WI38 (cell line): ENCODE measurements at regions not wholly inside any gene's neighbourhood (a gene's known extent, or its start where the extent isn't known, plus 50 kb on each side); places are given as distances from the start of the nearest gene placed in this dataset.
A peak's percentile ranks its signal among the peaks of the same experiment; 100 is the strongest.

ENCODE experiments used
- H3K4me3 ChIP-seq: 2 replicates; pipeline ENCODE4 v1.5.1; 2011; ENCODE audit warnings: low read depth, mild to moderate bottlenecking, control low read depth, low read length
- TF ChIP-seq, protein P1 (sequence below): IDR thresholded peaks from 2 replicates; pipeline ENCODE4 v1.5.1; 2012; ENCODE audit warnings: low read depth, mild to moderate bottlenecking, control low read depth, low read length

DNA sequence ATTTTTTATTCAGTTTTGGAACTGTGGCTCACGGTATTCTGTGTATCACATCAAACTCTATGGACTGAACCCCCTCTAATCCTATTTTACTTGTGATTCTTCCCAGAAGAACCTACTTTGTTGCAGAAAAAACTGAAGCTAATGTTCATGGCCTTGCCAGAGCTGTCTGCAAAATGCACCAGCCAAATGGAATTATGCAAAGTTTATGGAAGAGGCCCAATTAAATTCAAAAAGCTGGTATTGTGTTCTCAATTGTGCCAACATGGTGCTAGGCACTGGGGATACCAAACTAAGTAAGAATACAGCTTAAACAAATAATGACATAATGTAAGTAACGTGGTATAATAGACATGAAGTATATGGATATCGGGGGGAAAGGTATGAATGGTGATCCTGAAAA lies 273.8 kb upstream of the DUSP10 start:
- TF ChIP-seq, protein P1, sequence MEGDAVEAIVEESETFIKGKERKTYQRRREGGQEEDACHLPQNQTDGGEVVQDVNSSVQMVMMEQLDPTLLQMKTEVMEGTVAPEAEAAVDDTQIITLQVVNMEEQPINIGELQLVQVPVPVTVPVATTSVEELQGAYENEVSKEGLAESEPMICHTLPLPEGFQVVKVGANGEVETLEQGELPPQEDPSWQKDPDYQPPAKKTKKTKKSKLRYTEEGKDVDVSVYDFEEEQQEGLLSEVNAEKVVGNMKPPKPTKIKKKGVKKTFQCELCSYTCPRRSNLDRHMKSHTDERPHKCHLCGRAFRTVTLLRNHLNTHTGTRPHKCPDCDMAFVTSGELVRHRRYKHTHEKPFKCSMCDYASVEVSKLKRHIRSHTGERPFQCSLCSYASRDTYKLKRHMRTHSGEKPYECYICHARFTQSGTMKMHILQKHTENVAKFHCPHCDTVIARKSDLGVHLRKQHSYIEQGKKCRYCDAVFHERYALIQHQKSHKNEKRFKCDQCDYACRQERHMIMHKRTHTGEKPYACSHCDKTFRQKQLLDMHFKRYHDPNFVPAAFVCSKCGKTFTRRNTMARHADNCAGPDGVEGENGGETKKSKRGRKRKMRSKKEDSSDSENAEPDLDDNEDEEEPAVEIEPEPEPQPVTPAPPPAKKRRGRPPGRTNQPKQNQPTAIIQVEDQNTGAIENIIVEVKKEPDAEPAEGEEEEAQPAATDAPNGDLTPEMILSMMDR, result no peak
- H3K4me3 ChIP-seq, result no peak overlapping the region

DNA sequence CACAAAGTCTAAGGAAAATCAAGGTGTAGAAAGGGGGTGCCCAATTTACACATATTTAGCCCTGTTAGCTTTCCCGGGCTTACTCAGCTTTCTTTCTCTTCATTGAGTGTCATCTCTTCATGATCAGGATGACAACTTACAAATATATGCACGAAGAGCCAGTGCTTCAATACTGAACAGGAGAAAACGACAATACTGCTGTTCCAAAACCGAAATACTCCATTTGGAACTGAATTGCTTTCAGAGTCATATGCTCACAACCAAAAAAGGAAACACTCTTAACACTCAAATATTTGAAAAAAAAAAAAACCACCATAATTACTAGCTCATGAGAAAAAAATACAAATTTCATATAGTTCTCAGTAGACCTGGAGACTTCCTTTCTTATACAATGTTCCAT lies 272.1 kb upstream of the DUSP10 start:
- TF ChIP-seq, protein P1, result no peak
- no peak overlapping the region for H3K4me3 ChIP-seq

DNA sequence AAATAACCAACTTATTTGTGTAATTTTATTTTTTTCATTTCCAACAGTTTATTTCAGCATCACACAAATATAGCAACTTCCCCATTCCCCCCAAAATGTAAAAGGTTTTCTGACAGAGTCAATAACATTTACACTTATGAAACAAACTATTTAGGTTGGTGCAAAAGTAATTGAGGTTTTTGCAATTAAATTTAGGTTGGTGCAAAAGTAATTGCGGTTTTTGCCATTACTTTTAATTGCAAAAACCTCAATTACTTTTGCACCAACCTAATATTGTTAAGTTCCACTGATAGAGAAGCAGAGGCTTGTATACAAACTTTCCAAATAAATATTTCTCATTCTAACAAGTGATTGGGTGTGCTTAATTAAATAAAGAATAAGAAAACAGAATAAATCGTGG lies 270.9 kb upstream of the DUSP10 start:
- H3K4me3 ChIP-seq, result no peak overlapping the region
- TF ChIP-seq, protein P1, result no peak

DNA sequence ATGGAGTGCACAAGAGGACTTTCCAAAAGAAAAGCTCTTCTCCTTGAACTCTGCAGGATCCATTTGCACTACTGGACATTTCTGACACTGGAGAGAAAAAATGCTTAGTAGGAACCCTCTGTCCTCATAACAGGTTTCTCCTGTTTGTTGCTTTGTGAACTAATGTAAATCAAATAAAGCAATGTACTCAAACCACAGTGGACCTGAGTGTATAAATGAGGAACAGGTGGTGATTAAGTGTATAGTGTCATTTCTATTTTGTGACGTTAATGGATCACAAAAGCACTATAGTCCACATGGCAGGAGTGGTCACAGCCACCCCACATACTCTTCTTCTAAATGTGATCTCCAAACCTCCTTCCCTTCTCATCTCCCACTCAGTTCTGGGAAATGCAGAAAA lies 268.4 kb upstream of the DUSP10 start:
- no peak overlapping the region for H3K4me3 ChIP-seq
- TF ChIP-seq, protein P1, result no peak

DNA sequence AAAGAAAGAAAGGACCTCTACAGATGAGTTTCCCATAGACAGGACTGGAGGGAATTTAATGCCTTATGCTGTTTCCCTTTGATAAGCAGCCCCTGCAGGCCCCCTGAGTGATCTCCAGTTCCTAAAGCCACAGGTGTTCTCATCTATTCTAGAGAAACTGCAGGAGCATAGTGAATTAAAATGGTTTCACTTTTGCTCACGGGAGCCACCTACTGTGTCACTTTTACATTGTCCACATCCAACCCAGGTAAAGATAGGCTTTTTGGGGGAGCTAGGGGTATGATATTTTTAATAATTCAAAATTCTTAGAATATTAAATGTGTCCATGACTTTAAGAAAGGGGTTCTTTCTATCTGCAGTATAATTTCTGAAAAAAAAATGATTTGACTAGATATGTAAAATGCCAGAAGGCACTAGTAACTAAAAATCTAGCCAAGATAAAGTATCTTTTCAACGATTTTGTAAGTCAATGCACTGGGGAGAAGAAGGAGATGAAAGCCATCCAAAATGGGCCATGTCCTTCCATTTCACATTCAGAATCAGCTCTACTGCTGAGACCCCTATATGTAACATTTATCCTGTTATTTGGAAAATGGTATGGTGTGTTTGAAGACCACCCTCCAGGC lies 267.3 kb upstream of the DUSP10 start:
- H3K4me3 ChIP-seq, result no peak overlapping the region

DNA sequence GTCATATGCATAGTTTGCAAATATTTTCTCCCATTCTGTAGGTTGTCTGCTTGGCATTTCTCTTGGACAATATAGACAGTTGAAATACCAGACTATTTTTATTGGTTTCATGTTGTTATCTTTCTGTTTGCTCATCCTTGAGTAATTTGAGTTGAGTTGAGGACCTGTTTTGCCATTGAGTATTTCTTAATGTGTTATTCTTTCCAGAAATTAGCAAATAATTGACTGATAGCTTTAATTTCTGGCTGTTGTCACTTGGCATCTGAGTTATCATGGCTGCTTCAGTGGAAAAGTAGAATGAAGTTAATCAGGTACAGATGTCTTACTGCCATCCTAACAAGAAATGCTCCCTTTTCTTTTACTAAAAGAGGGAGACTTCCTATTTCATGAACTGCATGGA lies 264.8 kb upstream of the DUSP10 start:
- TF ChIP-seq, protein P1, result no peak

More for the DNA sequence above, 267.3 kb upstream of the DUSP10 start:
- TF ChIP-seq, protein P1, result 0 out of 2 replicates have a peak, but pooled peaks have one; percentile 23

DNA sequence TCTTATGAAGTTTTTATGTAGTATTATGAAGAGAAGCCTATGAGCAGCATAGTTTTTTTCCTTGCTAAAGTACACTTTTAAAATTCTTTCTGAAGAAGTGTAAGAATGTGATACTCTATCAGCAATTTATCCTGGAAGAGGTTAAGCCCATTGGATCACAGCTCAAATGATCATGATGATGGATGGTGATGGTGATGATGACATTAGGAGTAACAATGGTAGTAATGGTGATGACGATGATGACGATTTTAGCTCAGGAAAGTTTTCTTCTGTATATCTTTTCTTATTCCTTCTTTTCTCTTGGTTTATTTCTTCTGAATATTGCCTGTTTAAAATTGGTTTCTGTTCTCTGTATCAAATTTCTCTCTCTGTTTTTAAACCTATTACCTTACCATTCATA lies 262.9 kb upstream of the DUSP10 start:
- H3K4me3 ChIP-seq, result no peak overlapping the region
- TF ChIP-seq, protein P1, result no peak

More for the DNA sequence above, 264.8 kb upstream of the DUSP10 start:
- no peak overlapping the region for H3K4me3 ChIP-seq
